ENCODE measurements at regions not wholly inside any gene's neighbourhood (a gene's known extent, or its start where the extent isn't known, plus 50 kb on each side); places are given as distances from the start of the nearest gene placed in this dataset.

GRCh38 chr3:72232331-72232730 is 447.4 kb upstream of the PROK2 start:
- H3K36me3 ChIP-seq (ENCODE audit: control insufficient read depth, insufficient read depth, low read length) = no peaks in the 10 kb centered on the region
- no peaks in the 10 kb centered on the region for H3K27me3 ChIP-seq (replicated peaks; ENCODE audit: control insufficient read depth, insufficient read depth, low read length, poor library complexity, severe bottlenecking)

GRCh38 chr3:72231439-72232196 is 446.7 kb upstream of the PROK2 start:
- Histone ChIP-seq H3K27me3 (replicated peaks; ENCODE audit: control insufficient read depth, insufficient read depth, low read length, poor library complexity, severe bottlenecking) (no peaks in the 10 kb centered on the region), H3K36me3 (ENCODE audit: control insufficient read depth, insufficient read depth, low read length) (no peaks in the 10 kb centered on the region), H3K9me3 (ENCODE audit: control insufficient read depth, low read length) (no peaks in the 10 kb centered on the region), H3K4me1 (ENCODE audit: control insufficient read depth, insufficient read depth, low read length, poor library complexity, severe bottlenecking) (no peaks in the 10 kb centered on the region), H3K4me3 (ENCODE audit: insufficient read depth, low read depth, low read length, poor library complexity, severe bottlenecking) (no peak overlapping the region), H3K27ac (ENCODE audit: insufficient read depth, low read length, poor library complexity, severe bottlenecking) (no peak overlapping the region)
- no peak for DNase-seq

More at GRCh38 chr3:72232331-72232730, 447.4 kb upstream of the PROK2 start:
- no peak overlapping the region for H3K4me3 ChIP-seq (ENCODE audit: insufficient read depth, low read depth, low read length, poor library complexity, severe bottlenecking)
- no peak overlapping the region for H3K27ac ChIP-seq (ENCODE audit: insufficient read depth, low read length, poor library complexity, severe bottlenecking)
- DNase-seq = no peak
- H3K4me1 ChIP-seq (ENCODE audit: control insufficient read depth, insufficient read depth, low read length, poor library complexity, severe bottlenecking) = no peaks in the 10 kb centered on the region
- H3K9me3 ChIP-seq (ENCODE audit: control insufficient read depth, low read length) = no peaks in the 10 kb centered on the region

GRCh38 chr3:72230774-72231379 is 445.9 kb upstream of the PROK2 start:
- H3K4me3 ChIP-seq (ENCODE audit: insufficient read depth, low read depth, low read length, poor library complexity, severe bottlenecking) = no peak overlapping the region
- no peaks in the 10 kb centered on the region for H3K9me3 ChIP-seq (ENCODE audit: control insufficient read depth, low read length)
- H3K27me3 ChIP-seq (replicated peaks; ENCODE audit: control insufficient read depth, insufficient read depth, low read length, poor library complexity, severe bottlenecking) = no peaks in the 10 kb centered on the region
- no peaks in the 10 kb centered on the region for H3K36me3 ChIP-seq (ENCODE audit: control insufficient read depth, insufficient read depth, low read length)
- H3K4me1 ChIP-seq (ENCODE audit: control insufficient read depth, insufficient read depth, low read length, poor library complexity, severe bottlenecking) = no peaks in the 10 kb centered on the region
- DNase-seq = no peak
- no peak overlapping the region for H3K27ac ChIP-seq (ENCODE audit: insufficient read depth, low read length, poor library complexity, severe bottlenecking)

- peaks cover under 1% of the 10 kb centered on the region for H3K9me3 ChIP-seq (ENCODE audit: control insufficient read depth, low read length)
- no peak for DNase-seq
- H3K4me1 ChIP-seq (ENCODE audit: control insufficient read depth, insufficient read depth, low read length, poor library complexity, severe bottlenecking) = no peaks in the 10 kb centered on the region
- no peaks in the 10 kb centered on the region for H3K36me3 ChIP-seq (ENCODE audit: control insufficient read depth, insufficient read depth, low read length)
- no peak overlapping the region for H3K27ac ChIP-seq (ENCODE audit: insufficient read depth, low read length, poor library complexity, severe bottlenecking)
- H3K4me3 ChIP-seq (ENCODE audit: insufficient read depth, low read depth, low read length, poor library complexity, severe bottlenecking) = no peak overlapping the region
- no peaks in the 10 kb centered on the region for H3K27me3 ChIP-seq (replicated peaks; ENCODE audit: control insufficient read depth, insufficient read depth, low read length, poor library complexity, severe bottlenecking)
Measured at GRCh38 chr3:72229952-72230351, 445.0 kb upstream of the PROK2 start.

GRCh38 chr3:72227486-72228070 is 442.6 kb upstream of the PROK2 start:
- H3K4me3 ChIP-seq (ENCODE audit: insufficient read depth, low read depth, low read length, poor library complexity, severe bottlenecking) = no peak overlapping the region
- H3K4me1 ChIP-seq (ENCODE audit: control insufficient read depth, insufficient read depth, low read length, poor library complexity, severe bottlenecking) = no peaks in the 10 kb centered on the region
- no peaks in the 10 kb centered on the region for H3K36me3 ChIP-seq (ENCODE audit: control insufficient read depth, insufficient read depth, low read length)
- H3K27ac ChIP-seq (ENCODE audit: insufficient read depth, low read length, poor library complexity, severe bottlenecking) = no peak overlapping the region
- H3K9me3 ChIP-seq (ENCODE audit: control insufficient read depth, low read length) = peaks cover 8% of the 10 kb centered on the region
- H3K27me3 ChIP-seq (replicated peaks; ENCODE audit: control insufficient read depth, insufficient read depth, low read length, poor library complexity, severe bottlenecking) = no peaks in the 10 kb centered on the region
- no peak for DNase-seq

- Histone ChIP-seq H3K9me3 (ENCODE audit: control insufficient read depth, low read length) (peaks cover 8% of the 10 kb centered on the region), H3K4me3 (ENCODE audit: insufficient read depth, low read depth, low read length, poor library complexity, severe bottlenecking) (no peak overlapping the region), H3K36me3 (ENCODE audit: control insufficient read depth, insufficient read depth, low read length) (no peaks in the 10 kb centered on the region), H3K27me3 (replicated peaks; ENCODE audit: control insufficient read depth, insufficient read depth, low read length, poor library complexity, severe bottlenecking) (no peaks in the 10 kb centered on the region), H3K4me1 (ENCODE audit: control insufficient read depth, insufficient read depth, low read length, poor library complexity, severe bottlenecking) (no peaks in the 10 kb centered on the region), H3K27ac (ENCODE audit: insufficient read depth, low read length, poor library complexity, severe bottlenecking) (no peak overlapping the region)
- DNase-seq = no peak
Measured at GRCh38 chr3:72224804-72225509, 440.0 kb upstream of the PROK2 start.

- no peaks in the 10 kb centered on the region for H3K27me3 ChIP-seq (replicated peaks; ENCODE audit: control insufficient read depth, insufficient read depth, low read length, poor library complexity, severe bottlenecking)
- H3K27ac ChIP-seq (ENCODE audit: insufficient read depth, low read length, poor library complexity, severe bottlenecking) = no peak overlapping the region
- no peak overlapping the region for H3K4me3 ChIP-seq (ENCODE audit: insufficient read depth, low read depth, low read length, poor library complexity, severe bottlenecking)
- peaks cover 8% of the 10 kb centered on the region for H3K9me3 ChIP-seq (ENCODE audit: control insufficient read depth, low read length)
- no peaks in the 10 kb centered on the region for H3K36me3 ChIP-seq (ENCODE audit: control insufficient read depth, insufficient read depth, low read length)
- DNase-seq = no peak
- no peaks in the 10 kb centered on the region for H3K4me1 ChIP-seq (ENCODE audit: control insufficient read depth, insufficient read depth, low read length, poor library complexity, severe bottlenecking)
Measured at GRCh38 chr3:72223628-72224027, 438.7 kb upstream of the PROK2 start.

GRCh38 chr3:72223116-72223515 is 438.2 kb upstream of the PROK2 start:
- Histone ChIP-seq H3K4me3 (ENCODE audit: insufficient read depth, low read depth, low read length, poor library complexity, severe bottlenecking) (no peak overlapping the region), H3K36me3 (ENCODE audit: control insufficient read depth, insufficient read depth, low read length) (no peaks in the 10 kb centered on the region), H3K27ac (ENCODE audit: insufficient read depth, low read length, poor library complexity, severe bottlenecking) (no peak overlapping the region), H3K27me3 (replicated peaks; ENCODE audit: control insufficient read depth, insufficient read depth, low read length, poor library complexity, severe bottlenecking) (no peaks in the 10 kb centered on the region), H3K4me1 (ENCODE audit: control insufficient read depth, insufficient read depth, low read length, poor library complexity, severe bottlenecking) (no peaks in the 10 kb centered on the region), H3K9me3 (ENCODE audit: control insufficient read depth, low read length) (peaks cover 8% of the 10 kb centered on the region)
- no peak for DNase-seq

GRCh38 chr3:72222410-72222809 is 437.5 kb upstream of the PROK2 start:
- Histone ChIP-seq H3K36me3 (ENCODE audit: control insufficient read depth, insufficient read depth, low read length) (no peaks in the 10 kb centered on the region), H3K27ac (ENCODE audit: insufficient read depth, low read length, poor library complexity, severe bottlenecking) (no peak overlapping the region), H3K4me1 (ENCODE audit: control insufficient read depth, insufficient read depth, low read length, poor library complexity, severe bottlenecking) (no peaks in the 10 kb centered on the region), H3K9me3 (ENCODE audit: control insufficient read depth, low read length) (peaks cover 8% of the 10 kb centered on the region), H3K4me3 (ENCODE audit: insufficient read depth, low read depth, low read length, poor library complexity, severe bottlenecking) (no peak overlapping the region), H3K27me3 (replicated peaks; ENCODE audit: control insufficient read depth, insufficient read depth, low read length, poor library complexity, severe bottlenecking) (no peaks in the 10 kb centered on the region)
- DNase-seq = no peak

- Histone ChIP-seq H3K36me3 (ENCODE audit: control insufficient read depth, insufficient read depth, low read length) (no peaks in the 10 kb centered on the region), H3K27me3 (replicated peaks; ENCODE audit: control insufficient read depth, insufficient read depth, low read length, poor library complexity, severe bottlenecking) (no peaks in the 10 kb centered on the region), H3K4me1 (ENCODE audit: control insufficient read depth, insufficient read depth, low read length, poor library complexity, severe bottlenecking) (no peaks in the 10 kb centered on the region), H3K27ac (ENCODE audit: insufficient read depth, low read length, poor library complexity, severe bottlenecking) (no peak overlapping the region), H3K9me3 (ENCODE audit: control insufficient read depth, low read length) (peaks cover 8% of the 10 kb centered on the region), H3K4me3 (ENCODE audit: insufficient read depth, low read depth, low read length, poor library complexity, severe bottlenecking) (no peak overlapping the region)
- no peak for DNase-seq
Measured at GRCh38 chr3:72220946-72221345, 436.0 kb upstream of the PROK2 start.
